Activated naive CD8-positive, alpha-beta T cell treated with anti-CD3 and anti-CD28 coated beads, Interleukin-2, amount 10 ng/mL, durations not matched to agents 7 days and 5 days (primary cell): ENCODE measurements at regions not wholly inside any gene's neighbourhood (a gene's known extent, or its start where the extent isn't known, plus 50 kb on each side); places are given as distances from the start of the nearest gene placed in this dataset.
"Not testable (repeated sequence)": the region's sequence is repeated elsewhere in the genome, so short reads cannot be mapped to it uniquely, and the experiment has no call there.

ENCODE experiments used
- ATAC-seq: fragments of 150-1000 bp; cut with Tn5 transposase; one replicate; pipeline ENCODE4 v1.10.0; 2021; ENCODE audit warnings: low read depth, moderate library complexity
- POLR2A ChIA-PET: fragments of 350-600 bp; sonication (Branson Sonifier 250); formaldehyde crosslinking; loops from one replicate; lab custom pipeline; 2021; ENCODE audit warnings: antibody characterized with exemption; lab: Charles Lee
- DNase-seq: peaks from one replicate; pipeline ENCODE4 v3.0.0; 2021
- H3K27ac Mint-ChIP-seq: one replicate; pipeline ENCODE4 v1.8.0; 2022; ENCODE audit warnings: mild to moderate bottlenecking, mixed read lengths
- H3K27me3 Mint-ChIP-seq: one replicate; pipeline ENCODE4 v1.8.0; 2022; ENCODE audit warnings: mild to moderate bottlenecking, moderate library complexity, mixed read lengths
- H3K36me3 Mint-ChIP-seq: one replicate; pipeline ENCODE4 v1.8.0; 2021; ENCODE audit warnings: mild to moderate bottlenecking, mixed read lengths
- H3K4me1 Mint-ChIP-seq: one replicate; pipeline ENCODE4 v1.8.0; 2021; ENCODE audit warnings: mixed read lengths
- H3K4me3 Mint-ChIP-seq: one replicate; pipeline ENCODE4 v1.8.0; 2022; ENCODE audit warnings: mild to moderate bottlenecking, moderate library complexity, mixed read lengths
- H3K9me3 Mint-ChIP-seq: one replicate; pipeline ENCODE4 v1.8.0; 2021; ENCODE audit warnings: mixed read lengths

DNA sequence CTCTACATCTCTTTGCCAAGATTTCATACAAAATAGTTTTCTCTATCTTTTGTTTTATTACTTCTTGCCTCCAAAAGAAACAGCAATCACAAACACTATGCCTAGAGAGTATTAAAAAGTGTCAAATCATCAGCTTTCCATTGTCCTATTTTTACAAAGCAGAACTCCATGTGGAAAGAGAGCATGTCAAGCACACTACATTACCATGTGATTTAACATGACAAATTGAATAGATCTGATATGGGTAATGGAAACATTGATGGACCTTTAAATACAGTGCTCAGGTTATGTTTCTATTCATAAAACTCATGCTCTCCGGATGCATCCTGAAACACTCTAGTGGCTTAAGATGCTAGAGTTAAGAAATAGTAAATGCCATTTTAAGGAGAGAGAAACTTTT lies 791.4 kb upstream of the CTNND2 start:
- DNase-seq (no peak), ATAC-seq (no peak)
- Mint-ChIP-seq H3K36me3 (no peaks in the 10 kb centered on the region), H3K4me1 (no peaks in the 10 kb centered on the region), H3K4me3 (no peak overlapping the region), H3K9me3 (peaks cover 4% of the 10 kb centered on the region), H3K27me3 (no peaks in the 10 kb centered on the region), H3K27ac (no peak overlapping the region)
- POLR2A ChIA-PET: no interaction called here

- H3K36me3 Mint-ChIP-seq: no peaks in the 10 kb centered on the region
- ATAC-seq (no peak), DNase-seq (no peak)
- H3K4me1 Mint-ChIP-seq: no peaks in the 10 kb centered on the region
- H3K27me3 Mint-ChIP-seq: no peaks in the 10 kb centered on the region
- no peak overlapping the region for H3K4me3 Mint-ChIP-seq
- H3K27ac Mint-ChIP-seq: no peak overlapping the region
- POLR2A ChIA-PET: no interaction called here
- H3K9me3 Mint-ChIP-seq: peaks cover 4% of the 10 kb centered on the region
Observed at GRCh38 chr5:12691330-12691729, 787.1 kb upstream of the CTNND2 start.

- Mint-ChIP-seq H3K4me1 (no peaks in the 10 kb centered on the region), H3K4me3 (no peak overlapping the region), H3K27me3 (no peaks in the 10 kb centered on the region), H3K27ac (no peak overlapping the region), H3K36me3 (no peaks in the 10 kb centered on the region), H3K9me3 (peaks cover 4% of the 10 kb centered on the region)
- POLR2A ChIA-PET: no interaction called here
- no peak for DNase-seq
- no peak for ATAC-seq
Observed at GRCh38 chr5:12690361-12690760, 786.1 kb upstream of the CTNND2 start.

DNA sequence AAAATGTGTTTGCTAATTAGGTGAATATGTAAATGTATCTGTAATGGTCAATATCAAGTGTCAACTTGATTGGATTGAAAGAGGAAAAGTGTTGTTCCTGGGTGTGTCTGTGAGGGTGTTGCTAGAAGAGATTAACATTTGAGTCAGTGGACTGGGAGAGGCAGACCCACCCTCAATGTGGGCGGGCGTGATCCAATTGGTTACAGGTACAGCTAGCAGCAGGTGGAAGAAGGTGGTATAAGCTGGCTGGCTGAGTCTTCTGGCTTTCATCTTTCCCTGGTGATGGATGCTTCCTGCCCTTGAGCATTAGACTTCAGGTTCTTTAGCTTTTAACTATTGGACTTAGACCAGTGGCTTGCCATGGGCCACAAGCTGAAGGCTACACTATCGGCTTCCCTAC lies 779.0 kb upstream of the CTNND2 start:
- no peaks in the 10 kb centered on the region for H3K4me1 Mint-ChIP-seq
- no peaks in the 10 kb centered on the region for H3K27me3 Mint-ChIP-seq
- ATAC-seq (no peak), DNase-seq (no peak)
- H3K36me3 Mint-ChIP-seq: no peaks in the 10 kb centered on the region
- POLR2A ChIA-PET: no interaction called here
- H3K4me3 Mint-ChIP-seq: no peak overlapping the region
- no peaks in the 10 kb centered on the region for H3K9me3 Mint-ChIP-seq
- H3K27ac Mint-ChIP-seq: no peak overlapping the region

GRCh38 chr5:12679731-12680130 lies 775.5 kb upstream of the CTNND2 start:
- Mint-ChIP-seq H3K4me3 (no peak overlapping the region), H3K9me3 (peaks cover 5% of the 10 kb centered on the region), H3K27ac (no peak overlapping the region), H3K4me1 (no peaks in the 10 kb centered on the region), H3K36me3 (no peaks in the 10 kb centered on the region), H3K27me3 (no peaks in the 10 kb centered on the region)
- POLR2A ChIA-PET: no interaction called here
- DNase-seq: no peak
- no peak for ATAC-seq

DNA sequence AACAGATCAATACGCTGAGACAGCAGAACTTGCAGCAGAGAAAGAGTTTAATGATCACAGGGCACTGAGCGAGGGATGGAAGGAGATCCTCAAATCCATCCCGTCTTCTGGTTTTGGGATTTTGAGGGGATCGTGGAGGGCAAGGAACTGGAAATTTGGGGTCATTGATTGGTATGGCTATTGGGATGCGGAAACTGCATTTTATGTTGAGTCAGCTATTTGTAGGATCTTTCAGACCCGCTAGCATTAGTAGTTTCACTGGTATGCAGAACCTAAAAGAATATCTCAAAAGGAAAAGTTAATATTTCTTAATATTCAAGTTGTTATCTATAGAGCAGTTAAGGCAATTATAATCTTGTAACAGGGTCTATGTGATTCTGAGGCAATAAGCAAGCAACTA lies 771.7 kb upstream of the CTNND2 start:
- Mint-ChIP-seq H3K9me3 (peaks cover 6% of the 10 kb centered on the region), H3K4me3 (no peak overlapping the region), H3K27me3 (no peaks in the 10 kb centered on the region), H3K36me3 (no peaks in the 10 kb centered on the region), H3K4me1 (no peaks in the 10 kb centered on the region), H3K27ac (no peak overlapping the region)
- DNase-seq: no peak
- no peak for ATAC-seq
- POLR2A ChIA-PET: no interaction called here

GRCh38 chr5:12672141-12672540 lies 767.9 kb upstream of the CTNND2 start:
- Mint-ChIP-seq H3K27me3 (no peaks in the 10 kb centered on the region), H3K36me3 (no peaks in the 10 kb centered on the region), H3K9me3 (peaks cover 10% of the 10 kb centered on the region), H3K27ac (no peak overlapping the region), H3K4me1 (no peaks in the 10 kb centered on the region), H3K4me3 (no peak overlapping the region)
- no peak for DNase-seq
- POLR2A ChIA-PET: no interaction called here
- ATAC-seq: no peak

GRCh38 chr5:12669326-12669725 lies 765.1 kb upstream of the CTNND2 start:
- Mint-ChIP-seq H3K4me3 (no peak overlapping the region), H3K36me3 (no peaks in the 10 kb centered on the region), H3K4me1 (no peaks in the 10 kb centered on the region), H3K27ac (no peak overlapping the region), H3K9me3 (peaks cover 13% of the 10 kb centered on the region), H3K27me3 (no peaks in the 10 kb centered on the region)
- DNase-seq (no peak), ATAC-seq (no peak)
- POLR2A ChIA-PET: no interaction called here

DNA sequence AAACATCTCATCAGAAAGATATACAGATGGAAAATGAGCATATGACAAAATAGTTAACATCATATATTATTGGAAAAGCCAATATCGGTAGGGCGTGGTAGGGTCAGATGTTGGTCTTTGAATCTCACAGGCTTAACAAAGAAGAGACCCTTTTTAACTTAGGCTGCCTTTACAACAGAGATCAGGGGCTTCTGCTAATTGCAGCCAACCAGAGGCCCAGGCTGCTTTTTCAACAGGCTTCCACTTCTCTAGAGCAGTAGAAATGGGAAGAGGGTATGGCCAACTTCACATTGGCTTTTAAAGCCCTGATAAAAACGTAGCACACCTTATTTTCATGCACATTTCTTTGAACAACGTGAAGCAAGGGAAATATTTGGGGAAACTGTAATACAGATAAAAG lies 764.3 kb upstream of the CTNND2 start:
- POLR2A ChIA-PET: no interaction called here
- no peak for DNase-seq
- no peak overlapping the region for H3K27ac Mint-ChIP-seq
- no peaks in the 10 kb centered on the region for H3K27me3 Mint-ChIP-seq
- H3K4me3 Mint-ChIP-seq: no peak overlapping the region
- no peak for ATAC-seq
- H3K36me3 Mint-ChIP-seq: no peaks in the 10 kb centered on the region
- H3K9me3 Mint-ChIP-seq: peaks cover 18% of the 10 kb centered on the region
- no peaks in the 10 kb centered on the region for H3K4me1 Mint-ChIP-seq

- H3K36me3 Mint-ChIP-seq, DNase-seq, ATAC-seq, POLR2A ChIA-PET, H3K27ac Mint-ChIP-seq, H3K4me1 Mint-ChIP-seq, H3K27me3 Mint-ChIP-seq, H3K4me3 Mint-ChIP-seq: not testable (repeated sequence)
- peaks cover 16% of the 10 kb centered on the region for H3K9me3 Mint-ChIP-seq
Observed at GRCh38 chr5:12667818-12668217, 763.6 kb upstream of the CTNND2 start.

DNA sequence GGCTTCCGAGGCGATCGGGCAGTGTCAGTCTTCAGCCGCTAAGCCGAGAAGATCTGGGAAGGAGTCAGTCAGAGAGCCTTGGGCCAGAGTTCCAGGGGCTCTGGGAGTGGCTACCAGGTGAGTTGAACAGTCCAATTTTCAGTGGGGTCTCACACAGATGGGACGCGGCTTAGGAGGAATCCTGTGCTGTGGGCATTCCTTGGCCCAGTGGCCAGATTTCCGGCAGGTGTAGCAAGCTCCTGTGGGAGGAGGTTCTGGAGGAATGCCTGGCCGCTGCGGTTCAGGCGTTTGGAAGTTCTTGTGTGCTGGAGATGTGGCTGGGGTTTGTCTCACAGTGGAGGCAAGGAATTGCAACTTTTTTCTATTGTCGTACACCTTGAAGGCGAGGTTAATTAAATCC lies 761.5 kb upstream of the CTNND2 start:
- POLR2A ChIA-PET, DNase-seq, H3K27me3 Mint-ChIP-seq, H3K36me3 Mint-ChIP-seq, H3K27ac Mint-ChIP-seq, H3K4me3 Mint-ChIP-seq, H3K4me1 Mint-ChIP-seq, ATAC-seq: not testable (repeated sequence)
- peaks cover 18% of the 10 kb centered on the region for H3K9me3 Mint-ChIP-seq

DNA sequence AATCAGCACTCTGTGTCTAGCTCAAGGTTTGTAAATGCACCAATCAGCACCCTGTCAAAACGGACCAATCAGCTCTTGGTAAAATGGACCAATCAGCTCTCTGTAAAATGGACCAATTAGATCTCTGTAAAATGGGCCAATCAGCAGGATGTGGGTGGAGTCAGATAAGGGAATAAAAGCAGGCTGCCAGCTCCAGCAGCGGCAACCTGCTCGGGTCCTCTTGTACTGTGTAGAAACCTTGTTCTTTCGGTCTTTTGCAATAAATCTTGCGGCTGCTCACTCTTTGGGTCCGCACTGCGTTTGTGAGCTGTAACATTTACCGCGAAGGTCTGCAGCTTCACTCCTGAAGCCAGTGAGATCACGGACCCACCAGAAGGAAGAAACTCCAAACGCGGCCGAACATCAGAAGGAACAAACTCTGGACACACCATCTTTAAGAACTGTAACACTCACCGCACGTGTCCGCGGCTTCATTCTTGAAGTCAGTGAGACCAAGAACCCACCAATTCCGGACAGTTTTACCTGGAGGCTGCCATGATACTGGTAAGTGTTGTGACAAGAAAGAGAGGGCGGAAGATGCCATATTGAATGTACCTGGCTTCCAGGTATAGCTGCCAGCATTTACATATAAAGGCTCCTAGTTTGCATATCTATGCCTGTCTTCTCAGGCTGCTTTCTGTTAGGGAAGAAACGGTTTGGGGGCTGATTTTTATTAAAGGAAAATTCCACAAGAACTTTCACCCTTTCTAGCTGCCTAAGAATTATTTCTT lies 758.5 kb upstream of the CTNND2 start:
- ATAC-seq (no peak), DNase-seq (no peak)
- Mint-ChIP-seq H3K36me3 (no peaks in the 10 kb centered on the region), H3K27ac (no peak overlapping the region), H3K4me3 (no peak overlapping the region), H3K4me1 (no peaks in the 10 kb centered on the region), H3K9me3 (peaks cover 19% of the 10 kb centered on the region), H3K27me3 (no peaks in the 10 kb centered on the region)
- POLR2A ChIA-PET: no interaction called here

- Mint-ChIP-seq H3K36me3 (no peaks in the 10 kb centered on the region), H3K9me3 (peaks cover 15% of the 10 kb centered on the region), H3K4me3 (no peak overlapping the region), H3K27ac (no peak overlapping the region), H3K4me1 (no peaks in the 10 kb centered on the region), H3K27me3 (no peaks in the 10 kb centered on the region)
- ATAC-seq (no peak), DNase-seq (no peak)
- POLR2A ChIA-PET: no interaction called here
Observed at GRCh38 chr5:12661617-12662370, 757.5 kb upstream of the CTNND2 start.
